C4-2B (cell line): ENCODE measurements at regions not wholly inside any gene's neighbourhood (a gene's known extent, or its start where the extent isn't known, plus 50 kb on each side); places are given as distances from the start of the nearest gene placed in this dataset.
A peak's percentile ranks its signal among the peaks of the same experiment; 100 is the strongest.

ENCODE experiments used
- CTCF ChIP-seq: fragments of 450-650 bp; conservative IDR thresholded peaks from 2 replicates; pipeline ENCODE4 v1.5.1; 2017; ENCODE audit warnings: mild to moderate bottlenecking
- ZFX ChIP-seq: fragments of 450-650 bp; IDR thresholded peaks from 2 replicates; pipeline ENCODE4 v1.6.1; 2017

- TF ChIP-seq CTCF = no peak
- peak; percentile 61; the same call in 1 of the 2 replicates for TF ChIP-seq ZFX
Measured at GRCh38 chr11:134497586-134497985, 85.5 kb upstream of the B3GAT1 start.
